ENCODE measurements at regions not wholly inside any gene's neighbourhood (a gene's known extent, or its start where the extent isn't known, plus 50 kb on each side); places are given as distances from the start of the nearest gene placed in this dataset.

DNA sequence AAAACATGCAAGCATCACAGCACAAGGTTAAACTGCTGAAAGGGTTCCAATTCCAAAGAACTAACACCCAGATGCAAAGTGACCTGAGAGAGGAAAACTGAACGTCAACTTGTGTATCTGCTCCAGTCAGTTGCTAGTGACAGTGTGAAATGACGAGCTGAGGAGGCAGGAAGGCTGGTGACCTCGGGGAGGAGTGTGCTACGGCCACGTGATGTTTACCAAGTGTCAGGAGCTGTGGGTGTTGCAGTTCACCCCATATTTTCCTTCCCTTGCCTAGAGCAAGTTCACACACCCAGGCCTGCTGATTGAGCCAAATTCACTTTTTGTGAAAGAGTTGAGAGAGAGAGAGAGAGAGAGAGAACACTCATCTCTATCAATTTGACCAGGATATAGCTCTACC is 231.6 kb upstream of the ANKH start:
- TF ChIP-seq EP300 (IDR thresholded peaks at IDR 0.05) (no peak), POLR2A (IDR thresholded peaks at IDR 0.05) (no peak), POLR2AphosphoS5 (IDR thresholded peaks at IDR 0.05) (no peak)

Measured in sigmoid colon (tissue), 4 donors.